ENCODE measurements at regions not wholly inside any gene's neighbourhood (a gene's known extent, or its start where the extent isn't known, plus 50 kb on each side); places are given as distances from the start of the nearest gene placed in this dataset.

- H3K27ac Mint-ChIP-seq, result no peak overlapping the region
- H3K27me3 Mint-ChIP-seq (ENCODE audit: low read depth), result no peaks in the 10 kb centered on the region
- H3K4me3 Mint-ChIP-seq, result no peak overlapping the region
- H3K36me3 Mint-ChIP-seq (ENCODE audit: low read depth), result no peaks in the 10 kb centered on the region
- H3K4me1 Mint-ChIP-seq (ENCODE audit: low read depth), result no peaks in the 10 kb centered on the region
- H3K9me3 Mint-ChIP-seq, result peaks cover 34% of the 10 kb centered on the region
- no peak for DNase-seq (ENCODE audit: low spot score)
Observed at GRCh38 chr7:68537051-68537773, 1061.1 kb upstream of the AUTS2 start.

GRCh38 chr7:68537774-68538071, 1060.6 kb upstream of the AUTS2 start:
- no peak for DNase-seq (ENCODE audit: low spot score)
- H3K4me3 Mint-ChIP-seq, result no peak overlapping the region
- no peaks in the 10 kb centered on the region for H3K27me3 Mint-ChIP-seq (ENCODE audit: low read depth)
- H3K36me3 Mint-ChIP-seq (ENCODE audit: low read depth), result no peaks in the 10 kb centered on the region
- no peak overlapping the region for H3K27ac Mint-ChIP-seq
- no peaks in the 10 kb centered on the region for H3K4me1 Mint-ChIP-seq (ENCODE audit: low read depth)
- peaks cover 31% of the 10 kb centered on the region for H3K9me3 Mint-ChIP-seq

DNA sequence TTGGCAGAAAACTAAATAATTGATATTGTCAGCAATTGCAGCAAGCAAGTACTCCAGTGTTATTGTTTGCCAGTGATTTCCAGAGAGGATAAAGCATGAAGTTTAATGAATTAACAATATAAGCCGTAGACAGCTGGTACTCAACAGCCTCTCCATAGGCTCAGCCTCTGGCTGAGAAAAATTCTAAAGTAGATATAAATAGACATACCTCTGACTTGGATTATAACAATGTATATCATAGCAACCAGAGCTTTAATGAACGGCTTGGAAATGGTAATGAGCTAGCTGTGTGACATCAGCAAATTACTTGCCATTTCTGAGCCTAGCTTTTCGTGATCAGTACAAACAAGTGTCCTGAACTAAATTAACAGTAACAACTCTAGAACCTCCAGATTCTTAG, 1055.4 kb upstream of the AUTS2 start:
- Mint-ChIP-seq H3K36me3 (ENCODE audit: low read depth) (no peaks in the 10 kb centered on the region), H3K27ac (no peak overlapping the region), H3K4me1 (ENCODE audit: low read depth) (no peaks in the 10 kb centered on the region), H3K27me3 (ENCODE audit: low read depth) (no peaks in the 10 kb centered on the region), H3K4me3 (no peak overlapping the region), H3K9me3 (peaks cover 39% of the 10 kb centered on the region)
- DNase-seq (ENCODE audit: low spot score), result no peak

DNA sequence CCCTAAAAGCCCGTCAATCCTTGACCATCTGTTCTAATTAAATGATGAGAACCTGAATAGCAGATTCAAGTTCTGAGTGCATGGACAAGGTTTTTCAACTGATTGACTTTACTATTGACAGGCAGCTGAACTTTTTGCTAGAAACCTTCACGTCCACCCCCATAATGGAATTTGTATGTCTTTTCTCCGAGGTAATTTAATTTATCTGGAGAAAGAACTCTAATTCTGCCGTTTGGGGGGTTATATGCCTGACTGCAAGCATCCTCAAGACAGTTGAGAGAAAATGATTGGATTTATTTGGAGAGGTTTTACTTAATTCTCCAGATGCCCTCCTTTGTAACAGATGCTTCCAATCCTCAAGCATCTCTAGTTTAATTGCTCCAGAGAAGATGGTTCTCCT, 1053.4 kb upstream of the AUTS2 start:
- H3K4me1 Mint-ChIP-seq (ENCODE audit: low read depth), result no peaks in the 10 kb centered on the region
- H3K36me3 Mint-ChIP-seq (ENCODE audit: low read depth), result no peaks in the 10 kb centered on the region
- H3K4me3 Mint-ChIP-seq, result no peak overlapping the region
- DNase-seq (ENCODE audit: low spot score), result no peak
- H3K27ac Mint-ChIP-seq, result no peak overlapping the region
- no peaks in the 10 kb centered on the region for H3K27me3 Mint-ChIP-seq (ENCODE audit: low read depth)
- peaks cover 42% of the 10 kb centered on the region for H3K9me3 Mint-ChIP-seq

DNA sequence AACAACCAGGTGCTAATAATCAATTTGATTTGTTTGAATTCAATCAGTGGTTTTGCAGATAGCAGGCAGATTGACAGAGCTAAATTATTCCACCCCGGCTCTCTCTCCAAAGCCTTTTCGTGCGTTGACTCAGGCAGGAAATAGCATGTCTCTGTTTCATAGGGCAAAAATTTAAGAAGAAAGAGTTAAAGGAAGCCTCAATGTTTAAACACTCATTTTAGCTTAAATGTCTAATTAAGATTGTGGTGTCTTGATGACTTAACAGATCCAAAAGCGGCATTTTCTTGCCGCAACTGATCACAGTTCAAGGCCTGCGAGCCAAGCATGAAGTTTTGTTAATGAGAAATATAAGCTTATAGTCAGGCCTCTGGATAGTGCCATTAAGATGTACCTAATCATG, 1051.1 kb upstream of the AUTS2 start:
- H3K4me3 Mint-ChIP-seq, result no peak overlapping the region
- peaks cover 37% of the 10 kb centered on the region for H3K9me3 Mint-ChIP-seq
- no peak for DNase-seq (ENCODE audit: low spot score)
- H3K27ac Mint-ChIP-seq, result no peak overlapping the region
- H3K4me1 Mint-ChIP-seq (ENCODE audit: low read depth), result no peaks in the 10 kb centered on the region
- H3K27me3 Mint-ChIP-seq (ENCODE audit: low read depth), result no peaks in the 10 kb centered on the region
- H3K36me3 Mint-ChIP-seq (ENCODE audit: low read depth), result no peaks in the 10 kb centered on the region

DNA sequence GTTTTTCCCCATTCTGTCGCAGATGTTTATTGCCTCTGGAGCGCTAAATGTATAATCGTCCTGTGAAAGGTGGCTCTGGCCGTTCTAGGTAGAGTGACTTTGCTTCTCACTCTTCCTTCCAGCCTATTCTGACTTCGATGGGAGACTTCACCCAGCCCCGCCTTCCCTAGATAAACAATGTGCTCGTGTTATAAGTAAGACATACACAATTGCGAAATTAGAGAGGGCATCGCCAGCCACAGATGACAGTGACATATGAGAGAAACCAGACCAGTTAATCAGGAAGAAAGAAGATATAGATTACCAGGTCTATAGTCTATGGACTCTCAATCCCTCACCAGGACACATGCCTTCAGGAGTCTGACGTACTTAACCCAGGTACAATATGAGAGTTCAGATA, 1050.5 kb upstream of the AUTS2 start:
- Mint-ChIP-seq H3K4me1 (ENCODE audit: low read depth) (no peaks in the 10 kb centered on the region), H3K27ac (no peak overlapping the region), H3K27me3 (ENCODE audit: low read depth) (no peaks in the 10 kb centered on the region), H3K36me3 (ENCODE audit: low read depth) (no peaks in the 10 kb centered on the region), H3K4me3 (no peak overlapping the region), H3K9me3 (peaks cover 40% of the 10 kb centered on the region)
- no peak for DNase-seq (ENCODE audit: low spot score)

DNA sequence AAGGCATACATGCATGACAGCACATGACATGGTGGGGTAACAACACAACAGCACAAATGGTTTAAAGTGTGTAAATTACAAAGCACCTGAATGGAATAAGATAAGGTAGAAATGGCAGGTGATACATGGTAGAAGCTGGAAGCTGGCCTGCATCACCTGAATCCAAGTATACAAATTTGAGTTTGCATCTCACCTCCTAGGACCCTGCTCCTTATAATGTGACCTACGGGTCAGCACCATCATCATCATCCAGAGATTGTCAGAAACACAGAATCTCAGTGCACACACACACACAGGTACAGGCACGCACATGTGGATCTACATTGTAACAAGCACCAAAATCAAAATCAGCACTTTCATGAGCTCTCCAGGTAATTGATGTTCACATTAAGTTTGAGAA, 1048.2 kb upstream of the AUTS2 start:
- Mint-ChIP-seq H3K4me3 (no peak overlapping the region), H3K27me3 (ENCODE audit: low read depth) (no peaks in the 10 kb centered on the region), H3K36me3 (ENCODE audit: low read depth) (no peaks in the 10 kb centered on the region), H3K9me3 (peaks cover 39% of the 10 kb centered on the region), H3K4me1 (ENCODE audit: low read depth) (no peaks in the 10 kb centered on the region), H3K27ac (no peak overlapping the region)
- no peak for DNase-seq (ENCODE audit: low spot score)

GRCh38 chr7:68550635-68551034, 1047.6 kb upstream of the AUTS2 start:
- no peak for DNase-seq (ENCODE audit: low spot score)
- H3K27ac Mint-ChIP-seq, result no peak overlapping the region
- no peaks in the 10 kb centered on the region for H3K4me1 Mint-ChIP-seq (ENCODE audit: low read depth)
- H3K36me3 Mint-ChIP-seq (ENCODE audit: low read depth), result no peaks in the 10 kb centered on the region
- no peak overlapping the region for H3K4me3 Mint-ChIP-seq
- no peaks in the 10 kb centered on the region for H3K27me3 Mint-ChIP-seq (ENCODE audit: low read depth)
- H3K9me3 Mint-ChIP-seq, result peaks cover 38% of the 10 kb centered on the region

DNA sequence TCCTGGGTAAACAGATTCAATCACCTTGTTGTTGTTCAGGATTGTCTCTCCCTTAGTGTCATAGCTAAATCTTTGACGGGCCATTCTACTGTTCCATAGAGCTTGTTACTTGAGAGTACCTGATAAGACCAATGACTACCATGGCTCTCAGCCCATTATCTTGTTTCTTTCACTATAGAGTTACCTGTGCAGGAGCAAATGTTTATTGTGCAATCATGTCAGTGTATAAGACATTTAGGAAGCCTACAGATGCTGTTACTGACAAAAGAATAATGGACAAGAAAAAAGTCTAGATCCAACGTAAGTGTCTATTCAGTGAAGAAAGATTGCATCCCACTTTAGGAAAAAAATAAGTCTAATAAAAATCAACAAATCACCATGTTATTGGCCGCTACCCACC, 1041.7 kb upstream of the AUTS2 start:
- DNase-seq (ENCODE audit: low spot score), result no peak
- peaks cover 32% of the 10 kb centered on the region for H3K9me3 Mint-ChIP-seq
- H3K4me3 Mint-ChIP-seq, result no peak overlapping the region
- H3K27ac Mint-ChIP-seq, result no peak overlapping the region
- no peaks in the 10 kb centered on the region for H3K4me1 Mint-ChIP-seq (ENCODE audit: low read depth)
- no peaks in the 10 kb centered on the region for H3K27me3 Mint-ChIP-seq (ENCODE audit: low read depth)
- no peaks in the 10 kb centered on the region for H3K36me3 Mint-ChIP-seq (ENCODE audit: low read depth)

GRCh38 chr7:68559518-68559917, 1038.8 kb upstream of the AUTS2 start:
- H3K27me3 Mint-ChIP-seq (ENCODE audit: low read depth), result no peaks in the 10 kb centered on the region
- H3K36me3 Mint-ChIP-seq (ENCODE audit: low read depth), result no peaks in the 10 kb centered on the region
- no peak overlapping the region for H3K4me3 Mint-ChIP-seq
- peak overlapping the region; percentile 8 for H3K27ac Mint-ChIP-seq
- no peak for DNase-seq (ENCODE audit: low spot score)
- peaks cover 46% of the 10 kb centered on the region for H3K9me3 Mint-ChIP-seq
- H3K4me1 Mint-ChIP-seq (ENCODE audit: low read depth), result no peaks in the 10 kb centered on the region

DNA sequence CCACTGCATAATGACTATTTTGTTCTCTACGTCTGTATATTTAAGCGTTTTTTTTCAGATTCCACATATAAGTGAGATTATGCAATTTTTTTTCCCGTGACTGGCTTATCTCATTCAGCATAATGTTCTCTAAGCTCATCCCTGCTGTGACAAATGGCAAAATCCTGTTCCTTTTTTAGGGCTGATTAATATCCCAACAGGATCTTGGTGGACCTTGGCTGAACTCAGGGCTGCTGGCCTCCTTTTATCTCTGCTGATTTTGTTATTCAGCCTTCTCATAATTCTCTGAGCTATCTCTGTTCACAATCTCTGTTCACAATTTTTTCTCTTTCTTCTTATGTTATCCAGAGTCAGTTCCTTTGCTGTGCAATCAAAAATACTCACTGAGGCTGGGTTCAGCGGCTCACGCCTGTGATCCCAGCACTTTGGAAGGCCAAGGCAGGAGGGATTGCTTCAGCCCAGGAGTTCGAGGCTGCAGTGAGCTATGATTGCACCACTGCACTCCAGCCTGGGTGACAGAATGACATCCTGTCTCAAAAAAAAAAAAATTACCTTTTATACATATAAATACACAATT, 1035.9 kb upstream of the AUTS2 start:
- peaks cover 60% of the 10 kb centered on the region for H3K9me3 Mint-ChIP-seq
- no peak overlapping the region for H3K27ac Mint-ChIP-seq
- no peaks in the 10 kb centered on the region for H3K4me1 Mint-ChIP-seq (ENCODE audit: low read depth)
- no peaks in the 10 kb centered on the region for H3K27me3 Mint-ChIP-seq (ENCODE audit: low read depth)
- no peaks in the 10 kb centered on the region for H3K36me3 Mint-ChIP-seq (ENCODE audit: low read depth)
- no peak for DNase-seq (ENCODE audit: low spot score)
- H3K4me3 Mint-ChIP-seq, result no peak overlapping the region

DNA sequence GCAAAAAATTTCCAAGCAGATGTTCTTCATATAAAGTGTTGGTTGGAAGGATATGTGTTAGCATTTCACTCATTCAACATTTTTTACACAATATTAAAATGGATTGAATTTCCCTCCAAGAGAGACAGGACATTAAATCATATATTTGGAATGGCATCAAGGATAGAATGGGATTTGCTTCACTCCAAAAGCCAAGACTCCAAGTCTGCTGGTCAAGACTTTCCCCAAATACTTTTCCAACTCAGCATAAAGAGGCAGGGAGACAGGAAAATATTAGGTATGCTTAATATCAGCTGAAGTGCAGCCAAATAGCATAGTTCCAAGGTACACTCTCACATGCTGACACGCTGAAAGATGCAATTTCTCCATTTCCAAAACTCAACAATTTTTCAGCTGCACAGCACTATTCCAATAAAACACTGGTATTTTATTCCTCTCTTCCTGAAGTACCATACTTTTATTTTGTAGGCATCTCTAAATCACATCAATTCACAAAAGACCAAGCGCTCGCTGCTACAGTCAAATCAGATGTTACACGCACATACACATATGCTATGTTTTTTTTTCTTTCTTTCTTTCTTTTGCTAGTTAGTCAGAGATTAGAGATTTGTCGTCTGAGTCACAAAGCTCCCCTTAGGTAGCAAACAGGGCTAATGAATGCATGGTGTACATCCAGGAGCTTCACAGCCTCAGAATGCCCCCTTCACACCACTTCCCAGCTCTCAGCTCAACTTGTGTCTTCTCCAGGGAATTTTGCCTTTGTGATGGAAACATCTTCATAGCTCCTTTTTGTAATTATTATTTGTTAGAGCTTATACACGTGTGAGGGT, 1033.8 kb upstream of the AUTS2 start:
- no peaks in the 10 kb centered on the region for H3K27me3 Mint-ChIP-seq (ENCODE audit: low read depth)
- DNase-seq (ENCODE audit: low spot score), result no peak
- H3K4me3 Mint-ChIP-seq, result no peak overlapping the region
- no peak overlapping the region for H3K27ac Mint-ChIP-seq
- H3K36me3 Mint-ChIP-seq (ENCODE audit: low read depth), result no peaks in the 10 kb centered on the region
- H3K4me1 Mint-ChIP-seq (ENCODE audit: low read depth), result no peaks in the 10 kb centered on the region
- H3K9me3 Mint-ChIP-seq, result peaks cover 66% of the 10 kb centered on the region

DNA sequence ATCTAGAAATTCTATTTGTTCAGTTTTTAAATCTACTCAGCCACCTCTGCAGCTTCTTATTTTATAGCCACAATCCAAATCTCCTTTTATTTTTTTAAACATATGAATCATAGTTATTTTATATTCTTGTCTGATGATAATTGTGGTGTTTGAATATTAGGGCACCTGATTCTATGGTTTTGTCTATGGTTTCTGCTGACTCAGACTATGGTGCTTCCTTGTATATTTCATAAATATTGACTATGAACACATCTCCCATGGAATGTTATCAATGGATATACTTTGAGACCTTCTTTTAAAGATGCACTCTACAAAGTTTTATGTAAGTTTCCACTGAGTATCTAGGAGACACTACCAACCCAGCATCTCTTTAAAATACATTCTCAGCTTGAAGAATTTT, 1027.0 kb upstream of the AUTS2 start:
- Mint-ChIP-seq H3K4me3 (no peak overlapping the region), H3K36me3 (ENCODE audit: low read depth) (no peaks in the 10 kb centered on the region), H3K9me3 (peaks cover 37% of the 10 kb centered on the region), H3K27me3 (ENCODE audit: low read depth) (no peaks in the 10 kb centered on the region), H3K4me1 (ENCODE audit: low read depth) (no peaks in the 10 kb centered on the region), H3K27ac (no peak overlapping the region)
- DNase-seq (ENCODE audit: low spot score), result no peak

DNA sequence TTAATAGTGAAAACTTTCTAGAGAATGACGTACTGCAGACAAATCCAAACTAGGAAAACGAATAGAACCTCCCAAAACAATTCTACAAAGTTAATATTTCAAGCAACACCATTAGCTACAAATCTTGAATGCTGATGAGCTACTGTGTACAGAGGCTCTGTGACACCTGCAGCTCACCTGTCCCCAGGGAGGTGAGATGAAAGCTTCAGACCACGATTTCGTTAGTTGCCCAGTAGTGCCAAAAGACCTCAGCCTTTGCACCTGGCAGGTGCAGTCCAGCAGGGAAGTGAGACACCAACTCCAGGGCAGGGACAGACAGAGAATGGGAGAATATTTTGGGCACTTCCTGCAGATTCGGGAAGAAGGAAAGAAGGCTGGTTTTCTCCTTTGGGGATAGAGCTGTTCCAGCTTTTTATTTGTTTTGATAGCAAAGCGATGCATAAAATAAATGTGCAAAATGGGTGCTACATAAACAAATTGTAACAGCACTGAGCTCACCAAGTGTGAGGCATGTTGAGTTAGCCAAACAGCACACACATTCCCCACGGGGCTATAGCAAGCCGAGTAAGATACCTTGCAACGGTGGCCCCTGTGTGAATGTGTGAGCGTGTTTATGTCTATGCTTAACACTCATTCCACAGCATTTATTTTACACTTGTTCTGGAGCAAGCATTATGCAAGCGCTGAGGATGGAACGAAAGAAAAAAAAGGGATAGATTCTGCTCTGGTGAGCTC, 1024.8 kb upstream of the AUTS2 start:
- Mint-ChIP-seq H3K4me3 (no peak overlapping the region), H3K4me1 (ENCODE audit: low read depth) (no peaks in the 10 kb centered on the region), H3K27me3 (ENCODE audit: low read depth) (no peaks in the 10 kb centered on the region), H3K9me3 (peaks cover 29% of the 10 kb centered on the region), H3K27ac (no peak overlapping the region), H3K36me3 (ENCODE audit: low read depth) (no peaks in the 10 kb centered on the region)
- no peak for DNase-seq (ENCODE audit: low spot score)
